Liver (tissue), 3 donors: ENCODE measurements at regions not wholly inside any gene's neighbourhood (a gene's known extent, or its start where the extent isn't known, plus 50 kb on each side); places are given as distances from the start of the nearest gene placed in this dataset.

Experiments used
- ATF3 ChIP-seq: IDR thresholded peaks from 2 replicates; pipeline ENCODE4 v1.6.1; 2016; ENCODE audit warnings: antibody characterized with exemption
- CTCF ChIP-seq: fragments of 150-350 bp; IDR thresholded peaks from 2 replicates; pipeline ENCODE4 v1.5.1; 2017; ENCODE audit warnings: improper control_type of control experiment, low read depth, low read length; ENCODE audit not compliant: missing input control
- EGR1 ChIP-seq, 2 donors: IDR thresholded peaks; 2 replicates each; pipeline ENCODE4 v1.6.1; 2016 to 2018; ENCODE audit warnings: antibody characterized with exemption in 2 of 2, low read depth in 2 of 2
- GABPA ChIP-seq, 2 donors: IDR thresholded peaks in 1 of 2; conservative IDR thresholded peaks in 1 of 2; 2 replicates each; pipeline ENCODE4 v1.6.1; 2016; ENCODE audit warnings: antibody characterized with exemption in 2 of 2, mild to moderate bottlenecking in 1 of 2, moderate library complexity in 1 of 2
- JUND ChIP-seq, 2 donors: IDR thresholded peaks; 2 replicates each; pipeline ENCODE4 v1.6.1; 2016; ENCODE audit warnings: antibody characterized with exemption in 2 of 2
- MAX ChIP-seq: IDR thresholded peaks from 2 replicates; pipeline ENCODE4 v1.6.1; 2016; ENCODE audit warnings: antibody characterized with exemption
- RAD21 ChIP-seq, 2 donors: IDR thresholded peaks; 2 replicates each; pipeline ENCODE4 v1.6.1; 2016; ENCODE audit warnings: antibody characterized with exemption in 2 of 2, mild to moderate bottlenecking in 2 of 2
- TAF1 ChIP-seq: conservative IDR thresholded peaks from 2 replicates; pipeline ENCODE4 v1.6.1; 2016; ENCODE audit warnings: antibody characterized with exemption, mild to moderate bottlenecking
- donor health status: healthy.
- donor health status: healthy.

GRCh38 chr9:135371535-135371934 lies 108.0 kb upstream of the PPP1R26 start:
- TF ChIP-seq CTCF (no peak), ATF3 (no peak), MAX (no peak), TAF1 (no peak), EGR1 (IDR thresholded peaks at IDR 0.05; ENCODE audit: low read depth in 2 of 2) (no peak), RAD21 (IDR thresholded peaks at IDR 0.05) (no peak), GABPA (IDR thresholded peaks at IDR 0.05 in 1 of 2, conservative IDR thresholded peaks at IDR 0.05 in 1 of 2) (no peak), JUND (IDR thresholded peaks at IDR 0.05) (no peak)
